Mammary epithelial cell (primary cell): ENCODE measurements at regions not wholly inside any gene's neighbourhood (a gene's known extent, or its start where the extent isn't known, plus 50 kb on each side); places are given as distances from the start of the nearest gene placed in this dataset.

Source experiments
- CTCF ChIP-seq, 2 donors: IDR thresholded peaks in 1 of 2; conservative IDR thresholded peaks in 1 of 2; 2 replicates each; pipeline ENCODE4 v1.5.1; 2011 to 2012; ENCODE audit warnings: inconsistent platforms in 2 of 2, low read length in 2 of 2, mild to moderate bottlenecking in 2 of 2, control low read depth in 1 of 2, low read depth in 1 of 2; ENCODE audit not compliant: insufficient read depth in 1 of 2; ENCODE audit errors: extremely low read depth in 1 of 2
- EZH2 ChIP-seq: IDR thresholded peaks from 2 replicates; pipeline ENCODE4 v1.6.1; 2012; ENCODE audit warnings: low read length, inconsistent platforms, borderline replicate concordance

GRCh38 chr15:38702178-38702912 is 137.7 kb upstream of the RASGRP1 start:
- TF ChIP-seq CTCF (conservative IDR thresholded peaks at IDR 0.05 in 1 of 2, IDR thresholded peaks at IDR 0.05 in 1 of 2; ENCODE audit: extremely low read depth in 1 of 2, insufficient read depth in 1 of 2, low read depth in 1 of 2, low read length in 2 of 2) = no peak
- no peak for TF ChIP-seq EZH2
